Activated CD4-positive, alpha-beta T cell treated with anti-CD3 and anti-CD28 coated beads, Interleukin-2, Interleukin-4, amounts not matched to agents 100 ng/mL and 50 ng/mL, durations not matched to agents 16 hours and 8 hours (primary cell): ENCODE measurements at regions not wholly inside any gene's neighbourhood (a gene's known extent, or its start where the extent isn't known, plus 50 kb on each side); places are given as distances from the start of the nearest gene placed in this dataset.
A peak's percentile ranks its signal among the peaks of the same experiment; 100 is the strongest.
"Not testable (repeated sequence)": the region's sequence is repeated elsewhere in the genome, so short reads cannot be mapped to it uniquely, and the experiment has no call there.

Experiments used
- DNase-seq: peaks from one replicate; pipeline ENCODE4 v3.0.0-alpha.2; 2020; ENCODE audit warnings: low spot score

DNA sequence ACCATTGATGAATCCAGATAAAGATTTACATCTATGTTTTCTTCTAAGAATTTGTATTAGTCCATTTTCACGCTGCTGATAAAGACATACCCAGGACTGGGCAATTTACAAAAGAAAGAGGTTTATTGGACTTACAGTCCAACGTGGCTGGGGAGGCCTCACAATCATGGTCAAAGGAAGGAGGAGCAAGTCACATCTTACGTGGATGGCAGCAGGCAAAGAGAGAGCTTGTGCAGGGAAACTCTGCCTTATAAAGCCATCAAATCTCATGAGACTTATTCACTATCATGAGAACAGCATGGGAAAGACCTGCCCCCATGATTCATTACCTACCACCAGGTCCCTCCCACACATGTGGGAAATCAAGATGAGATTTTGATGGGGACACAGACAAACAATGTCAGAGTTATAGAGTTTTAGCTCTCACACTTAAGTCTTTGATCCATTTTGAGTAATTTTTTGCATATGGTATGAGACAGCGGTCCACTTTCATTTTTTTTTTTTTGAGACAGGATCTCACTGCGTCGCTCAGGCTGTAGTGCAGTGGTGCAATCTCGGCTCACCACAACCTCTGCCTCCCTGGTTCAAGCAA lies 53.5 kb upstream of the JADE2 start:
- not testable (repeated sequence) for DNase-seq

GRCh38 chr5:134468921-134469400 lies 56.5 kb upstream of the JADE2 start:
- DNase-seq: no peak

DNA sequence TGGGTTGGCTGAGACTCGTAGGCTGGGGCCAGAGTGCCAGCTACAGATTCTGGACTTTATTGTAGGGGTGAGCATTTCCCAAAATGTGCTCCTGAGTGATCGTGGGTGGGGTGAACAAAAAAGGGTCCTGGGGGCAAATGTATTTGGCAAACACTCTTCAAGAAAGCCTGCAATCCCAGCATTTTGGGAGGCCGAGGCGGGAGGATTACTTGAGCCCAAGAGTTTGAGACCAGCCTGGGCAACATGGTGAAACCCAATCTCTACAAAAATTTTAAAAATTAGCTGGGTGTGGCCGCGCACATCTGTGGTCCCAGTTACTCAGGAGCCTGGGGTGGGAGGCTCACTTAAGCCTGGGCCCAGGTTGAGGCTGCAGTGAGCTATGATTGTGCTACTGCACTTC lies 55.5 kb upstream of the CDKN2AIPNL start:
- no peak for DNase-seq

DNA sequence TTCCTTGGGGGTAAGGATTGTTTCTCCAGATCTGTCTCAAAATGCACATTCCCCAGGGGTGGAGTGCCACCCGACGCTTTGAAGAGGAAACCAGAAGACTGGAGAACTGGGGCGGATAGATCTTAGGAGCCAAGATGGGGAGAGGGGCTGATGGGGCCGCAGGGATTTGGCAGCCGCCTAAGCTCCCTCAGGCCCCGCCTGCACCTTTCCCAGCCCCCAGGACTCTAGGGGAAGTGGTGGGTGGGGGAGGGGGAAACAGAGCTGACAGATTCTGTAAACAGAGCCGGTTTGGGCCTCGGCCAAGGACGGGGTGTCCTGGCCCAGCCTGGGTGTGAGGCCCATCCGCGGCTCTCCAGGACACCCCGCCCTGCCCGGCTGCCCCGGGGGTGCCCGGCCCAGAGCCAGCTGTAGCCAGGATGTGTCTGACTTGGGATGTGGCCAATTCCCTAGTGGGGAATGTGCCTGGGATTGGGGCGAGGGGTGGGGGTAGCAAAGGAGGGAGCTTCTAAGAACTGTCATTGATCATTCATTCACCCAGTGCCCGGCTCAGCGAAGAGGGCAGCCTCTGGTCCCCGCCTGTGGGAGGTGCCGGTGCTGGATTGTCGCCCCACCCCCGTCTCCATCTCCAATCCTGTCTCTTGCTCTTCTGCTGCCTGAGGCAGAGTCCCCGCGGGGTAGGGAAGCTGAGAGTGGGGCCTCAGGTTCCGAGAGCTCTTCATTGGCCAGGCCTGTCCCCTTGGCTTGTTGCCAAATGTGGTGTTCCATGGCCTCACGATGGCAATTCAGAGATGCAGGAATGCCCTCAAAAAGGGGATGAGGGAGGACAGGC lies 54.8 kb upstream of the CDKN2AIPNL start:
- DNase-seq: peak; percentile 31

GRCh38 chr5:134465816-134466240 lies 54.1 kb upstream of the CDKN2AIPNL start:
- DNase-seq: peak; percentile 65

DNA sequence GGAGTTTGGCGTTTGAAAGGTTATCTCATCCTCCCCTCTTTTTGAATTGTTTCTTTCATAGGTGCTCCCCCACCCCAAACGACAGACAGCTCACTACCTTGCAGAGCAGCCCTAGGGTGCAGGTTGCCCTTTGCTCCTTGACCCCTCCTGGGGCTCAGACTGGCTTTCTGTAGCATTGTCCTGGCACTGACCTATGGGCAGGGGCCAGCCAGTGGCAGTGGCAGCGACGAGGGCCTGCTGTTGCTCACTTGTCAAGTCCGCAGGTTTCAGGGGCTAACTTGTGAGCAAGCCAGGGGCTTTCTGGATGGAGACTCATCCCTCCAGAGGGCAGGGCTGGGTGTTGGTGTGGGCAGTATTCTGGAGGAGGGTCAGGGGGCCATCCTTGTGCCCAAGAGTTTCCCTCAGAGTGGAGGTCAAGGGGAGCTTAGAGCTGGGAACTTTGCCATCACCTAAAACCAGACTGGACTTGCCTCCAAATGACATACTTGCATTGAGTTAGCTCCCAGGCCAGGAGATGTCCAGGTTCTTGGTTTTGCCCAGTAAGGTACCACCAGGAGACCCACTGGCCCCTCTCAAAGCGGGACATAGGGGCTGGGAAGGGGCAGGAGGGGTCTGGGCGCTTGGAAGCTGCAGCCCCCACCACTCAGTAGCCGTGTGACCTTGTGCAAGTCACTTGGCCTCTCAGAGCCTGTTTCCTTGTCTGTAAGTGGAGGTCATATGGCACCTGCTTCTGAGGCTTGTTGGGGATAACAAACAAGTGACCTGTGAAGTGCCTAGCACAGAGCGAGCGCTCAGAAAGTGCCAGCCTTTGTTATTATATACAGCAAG lies 53.5 kb upstream of the CDKN2AIPNL start:
- DNase-seq: no peak

- no peak for DNase-seq
Observed at GRCh38 chr5:134463991-134464760, 52.5 kb upstream of the CDKN2AIPNL start.

DNA sequence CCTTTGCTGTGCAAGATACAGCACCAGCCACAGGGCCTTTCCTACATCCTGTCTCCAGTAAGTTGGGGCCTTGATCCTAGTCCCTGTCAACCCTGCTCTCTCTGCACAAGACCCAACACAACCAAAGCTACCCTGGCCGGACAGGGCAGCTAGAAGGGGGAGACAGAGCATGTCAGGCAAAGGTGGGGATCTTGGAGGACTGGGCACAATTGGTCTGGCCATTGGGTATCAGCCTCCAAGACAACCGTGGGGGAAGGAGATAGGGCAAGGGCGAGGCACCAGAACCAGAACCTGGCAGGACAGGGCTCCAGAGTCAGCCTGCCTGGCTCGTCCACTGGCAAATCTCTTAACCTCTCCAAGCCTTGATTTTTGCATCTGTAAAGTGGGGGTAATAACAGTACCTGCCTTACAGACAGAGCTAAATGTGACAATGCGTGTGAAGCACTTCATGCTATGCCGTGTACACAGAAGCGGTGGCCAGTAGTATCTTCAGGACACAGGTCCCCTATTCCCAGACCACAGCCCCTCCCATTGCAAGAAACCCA lies 51.6 kb upstream of the CDKN2AIPNL start:
- no peak for DNase-seq

DNA sequence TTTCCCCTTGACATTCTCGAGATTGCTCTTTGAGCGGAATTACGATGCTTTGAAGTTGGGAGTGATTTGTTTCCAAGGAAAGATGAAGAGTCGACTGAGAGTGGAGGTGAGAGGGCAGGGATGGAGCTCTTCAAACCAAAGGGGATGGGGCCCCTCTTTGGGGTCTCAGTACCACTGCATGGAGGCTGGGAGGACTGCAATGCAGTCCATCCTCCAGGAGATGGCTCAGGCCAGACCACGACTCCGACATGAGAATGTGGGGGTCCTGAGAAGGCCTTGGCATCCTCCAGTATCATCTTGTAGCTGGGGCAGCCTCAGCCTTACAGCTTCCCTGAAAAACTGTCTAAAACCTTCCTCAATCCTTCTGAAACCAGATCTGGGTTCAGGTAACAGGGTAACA lies 51.1 kb upstream of the CDKN2AIPNL start:
- DNase-seq: no peak

DNA sequence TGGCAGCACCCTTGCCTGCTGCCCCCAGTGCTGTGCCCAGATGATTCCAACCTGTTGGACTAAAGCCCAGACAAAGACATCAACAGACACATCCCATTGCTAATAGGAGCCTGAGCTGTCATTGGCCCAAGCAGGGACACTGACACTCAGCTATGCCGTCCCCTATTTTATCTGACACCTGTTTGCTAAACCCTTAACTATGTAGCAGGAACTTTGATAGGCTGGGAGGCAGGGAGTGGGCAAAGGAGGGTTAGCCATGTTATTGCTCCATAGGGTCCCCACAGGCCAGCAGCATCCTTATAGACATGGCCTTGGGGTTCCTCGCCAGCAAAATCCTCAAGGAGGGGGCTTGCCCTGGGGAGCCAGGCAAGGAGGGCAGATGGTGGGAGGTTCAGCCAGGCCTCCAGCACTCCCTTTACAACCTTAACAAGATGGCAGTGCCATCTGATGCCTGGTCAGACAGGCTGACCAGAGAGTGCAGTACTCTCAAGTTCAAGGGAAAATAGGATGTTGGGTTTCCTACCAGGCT lies 50.4 kb upstream of the CDKN2AIPNL start:
- no peak for DNase-seq
